ENCODE measurements at regions not wholly inside any gene's neighbourhood (a gene's known extent, or its start where the extent isn't known, plus 50 kb on each side); places are given as distances from the start of the nearest gene placed in this dataset.

GRCh38 chr1:58123051-58123450 lies 423.5 kb downstream of the OMA1 start:
- Histone ChIP-seq H3F3A (ENCODE audit: insufficient read depth) (no peaks in the 10 kb centered on the region), H3K79me2 (ENCODE audit: insufficient read depth, low read length) (no peaks in the 10 kb centered on the region), H3K9me3 (ENCODE audit: insufficient read depth, low read length) (no peaks in the 10 kb centered on the region), H4K20me1 (ENCODE audit: low read depth, low read length) (no peaks in the 10 kb centered on the region), H3K27me3 (ENCODE audit: low read length) (no peaks in the 10 kb centered on the region), H3K4me3 (ENCODE audit: insufficient read depth, low read length, poor library complexity, severe bottlenecking) (no peak overlapping the region), H3K36me3 (ENCODE audit: low read length) (no peaks in the 10 kb centered on the region), H3K27ac (ENCODE audit: low read depth, low read length) (no peak overlapping the region), H3K4me2 (ENCODE audit: low read depth, low read length, poor library complexity, severe bottlenecking) (no peak overlapping the region), H3K9me2 (replicated peaks; ENCODE audit: insufficient read depth, low read length) (no peaks in the 10 kb centered on the region), H3K9ac (ENCODE audit: low read length) (no peak overlapping the region), H2AFZ (ENCODE audit: low read depth, low read length, severe bottlenecking) (no peak overlapping the region)
- TF ChIP-seq CTCF (IDR thresholded peaks at IDR 0.05; ENCODE audit: insufficient read depth, low read length, poor library complexity, severe bottlenecking) (no peak), EZH2phosphoT487 (conservative IDR thresholded peaks at IDR 0.05; ENCODE audit: low read length) (no peak)

DNA sequence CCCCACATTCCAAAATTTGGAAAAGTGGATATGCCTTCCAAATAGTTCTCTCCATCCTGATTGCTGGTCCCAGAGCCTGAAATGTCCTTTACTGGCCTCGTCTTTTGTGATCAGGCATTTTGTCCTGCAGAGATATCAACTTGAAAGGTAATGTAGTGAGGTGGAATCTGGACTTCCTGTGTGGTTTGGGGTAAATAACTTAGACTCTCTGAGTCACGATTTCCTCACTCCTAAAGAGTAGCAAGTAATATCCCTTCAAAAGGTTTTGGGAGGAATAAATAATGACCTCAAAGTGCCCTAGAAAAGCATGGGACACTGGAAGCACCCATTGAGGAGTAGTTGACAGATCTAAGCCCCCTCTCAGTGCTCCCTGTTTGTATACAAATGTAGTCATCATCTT lies 426.6 kb downstream of the OMA1 start:
- no peaks in the 10 kb centered on the region for H3F3A ChIP-seq (ENCODE audit: insufficient read depth)
- no peak for TF ChIP-seq EZH2phosphoT487 (conservative IDR thresholded peaks at IDR 0.05; ENCODE audit: low read length)
- H4K20me1 ChIP-seq (ENCODE audit: low read depth, low read length), result no peaks in the 10 kb centered on the region
- H3K4me2 ChIP-seq (ENCODE audit: low read depth, low read length, poor library complexity, severe bottlenecking), result no peak overlapping the region
- no peaks in the 10 kb centered on the region for H3K36me3 ChIP-seq (ENCODE audit: low read length)
- H3K9ac ChIP-seq (ENCODE audit: low read length), result no peak overlapping the region
- H3K27ac ChIP-seq (ENCODE audit: low read depth, low read length), result no peak overlapping the region
- H3K4me3 ChIP-seq (ENCODE audit: insufficient read depth, low read length, poor library complexity, severe bottlenecking), result no peak overlapping the region
- H3K9me2 ChIP-seq (replicated peaks; ENCODE audit: insufficient read depth, low read length), result no peaks in the 10 kb centered on the region
- no peak overlapping the region for H2AFZ ChIP-seq (ENCODE audit: low read depth, low read length, severe bottlenecking)
- no peaks in the 10 kb centered on the region for H3K9me3 ChIP-seq (ENCODE audit: insufficient read depth, low read length)
- no peaks in the 10 kb centered on the region for H3K79me2 ChIP-seq (ENCODE audit: insufficient read depth, low read length)
- H3K27me3 ChIP-seq (ENCODE audit: low read length), result no peaks in the 10 kb centered on the region

DNA sequence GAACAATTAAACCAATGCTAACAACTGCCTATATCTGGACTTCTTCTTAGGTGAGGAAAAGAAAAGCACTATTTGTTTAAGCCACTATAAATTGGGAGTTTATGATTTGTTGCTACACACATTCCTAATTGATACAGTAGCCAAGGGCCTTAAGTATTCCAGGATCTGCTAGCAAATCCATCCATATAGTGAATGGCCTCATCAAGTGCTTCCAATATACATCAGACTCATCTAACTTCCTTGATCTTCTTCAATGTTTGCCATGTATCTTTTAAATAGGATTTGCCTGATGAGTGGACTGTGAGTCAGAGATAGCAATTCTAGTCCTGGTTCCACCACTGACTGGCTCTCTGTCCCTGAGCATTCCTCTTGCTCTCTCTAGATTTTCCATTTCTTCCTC lies 430.2 kb downstream of the OMA1 start:
- H3K79me2 ChIP-seq (ENCODE audit: insufficient read depth, low read length), result no peaks in the 10 kb centered on the region
- no peak for TF ChIP-seq EZH2phosphoT487 (conservative IDR thresholded peaks at IDR 0.05; ENCODE audit: low read length)
- H3K27ac ChIP-seq (ENCODE audit: low read depth, low read length), result no peak overlapping the region
- H3F3A ChIP-seq (ENCODE audit: insufficient read depth), result no peaks in the 10 kb centered on the region
- H3K9me3 ChIP-seq (ENCODE audit: insufficient read depth, low read length), result no peaks in the 10 kb centered on the region
- no peaks in the 10 kb centered on the region for H4K20me1 ChIP-seq (ENCODE audit: low read depth, low read length)
- no peak overlapping the region for H3K4me3 ChIP-seq (ENCODE audit: insufficient read depth, low read length, poor library complexity, severe bottlenecking)
- H3K9me2 ChIP-seq (replicated peaks; ENCODE audit: insufficient read depth, low read length), result no peaks in the 10 kb centered on the region
- H3K36me3 ChIP-seq (ENCODE audit: low read length), result no peaks in the 10 kb centered on the region
- H3K9ac ChIP-seq (ENCODE audit: low read length), result no peak overlapping the region
- H2AFZ ChIP-seq (ENCODE audit: low read depth, low read length, severe bottlenecking), result no peak overlapping the region
- no peaks in the 10 kb centered on the region for H3K27me3 ChIP-seq (ENCODE audit: low read length)
- no peak overlapping the region for H3K4me2 ChIP-seq (ENCODE audit: low read depth, low read length, poor library complexity, severe bottlenecking)

DNA sequence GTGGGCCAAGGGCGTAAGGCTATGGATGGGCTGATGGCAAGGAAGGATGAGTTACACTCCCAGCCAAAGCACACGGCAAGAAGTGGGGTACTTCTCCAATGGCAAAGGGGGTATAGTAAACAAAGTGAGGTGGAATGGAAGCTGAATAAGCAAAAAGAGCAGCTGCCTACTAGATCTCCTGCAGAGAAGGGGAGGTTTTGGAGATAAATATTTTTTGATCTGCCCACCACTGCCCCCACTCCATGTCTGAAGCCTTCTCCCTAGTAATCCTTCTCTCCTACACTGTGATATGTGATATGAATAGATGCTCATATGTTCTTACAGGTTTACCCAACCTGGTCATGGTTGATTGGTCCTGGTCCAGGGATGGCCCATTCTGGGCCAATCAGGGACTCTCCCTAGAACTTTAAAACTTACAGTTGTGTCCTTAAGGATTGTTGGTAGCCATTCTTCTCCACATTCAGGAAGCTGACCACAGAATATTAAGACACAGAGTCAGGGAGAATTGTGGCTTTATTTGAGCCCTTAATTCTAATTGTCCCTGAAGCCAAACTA lies 436.8 kb downstream of the OMA1 start:
- TF ChIP-seq EZH2phosphoT487 (conservative IDR thresholded peaks at IDR 0.05; ENCODE audit: low read length), result no peak
- H3K9me3 ChIP-seq (ENCODE audit: insufficient read depth, low read length), result no peaks in the 10 kb centered on the region
- peaks cover 3% of the 10 kb centered on the region; the same call in 1 of the 2 replicates for H3K27me3 ChIP-seq (ENCODE audit: low read length)
- no peak overlapping the region for H3K9ac ChIP-seq (ENCODE audit: low read length)
- H3K27ac ChIP-seq (ENCODE audit: low read depth, low read length), result no peak overlapping the region
- H4K20me1 ChIP-seq (ENCODE audit: low read depth, low read length), result no peaks in the 10 kb centered on the region
- no peaks in the 10 kb centered on the region for H3F3A ChIP-seq (ENCODE audit: insufficient read depth)
- H3K4me3 ChIP-seq (ENCODE audit: insufficient read depth, low read length, poor library complexity, severe bottlenecking), result no peak overlapping the region
- H3K4me2 ChIP-seq (ENCODE audit: low read depth, low read length, poor library complexity, severe bottlenecking), result no peak overlapping the region
- H3K79me2 ChIP-seq (ENCODE audit: insufficient read depth, low read length), result no peaks in the 10 kb centered on the region
- no peaks in the 10 kb centered on the region for H3K36me3 ChIP-seq (ENCODE audit: low read length)
- no peak overlapping the region for H2AFZ ChIP-seq (ENCODE audit: low read depth, low read length, severe bottlenecking)
- no peaks in the 10 kb centered on the region for H3K9me2 ChIP-seq (replicated peaks; ENCODE audit: insufficient read depth, low read length)

DNA sequence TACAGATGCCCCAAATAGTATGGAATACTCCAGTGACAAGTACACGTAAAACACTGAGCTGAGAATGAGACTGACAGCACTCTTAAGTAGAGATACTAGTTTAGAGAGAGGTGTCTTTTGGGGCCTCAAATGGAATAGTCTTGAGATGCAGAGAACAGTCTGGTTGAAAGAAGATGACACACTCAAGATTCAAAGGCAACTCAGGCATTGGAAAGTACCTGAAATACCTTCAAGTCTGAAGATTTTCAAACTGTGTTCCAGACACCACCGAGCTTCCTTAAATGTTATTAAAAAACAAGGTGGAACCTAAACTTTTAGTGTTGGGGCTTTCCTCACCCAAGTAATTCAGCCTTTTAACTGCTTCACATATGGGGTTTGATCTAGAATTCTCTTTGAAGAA lies 437.7 kb downstream of the OMA1 start:
- H3K9me3 ChIP-seq (ENCODE audit: insufficient read depth, low read length), result no peaks in the 10 kb centered on the region
- no peaks in the 10 kb centered on the region for H3K9me2 ChIP-seq (replicated peaks; ENCODE audit: insufficient read depth, low read length)
- H3F3A ChIP-seq (ENCODE audit: insufficient read depth), result no peaks in the 10 kb centered on the region
- H3K27ac ChIP-seq (ENCODE audit: low read depth, low read length), result no peak overlapping the region
- no peak overlapping the region for H3K4me3 ChIP-seq (ENCODE audit: insufficient read depth, low read length, poor library complexity, severe bottlenecking)
- H3K4me2 ChIP-seq (ENCODE audit: low read depth, low read length, poor library complexity, severe bottlenecking), result no peak overlapping the region
- no peak overlapping the region for H3K9ac ChIP-seq (ENCODE audit: low read length)
- peaks cover 3% of the 10 kb centered on the region; the same call in 1 of the 2 replicates for H3K27me3 ChIP-seq (ENCODE audit: low read length)
- no peaks in the 10 kb centered on the region for H3K79me2 ChIP-seq (ENCODE audit: insufficient read depth, low read length)
- no peaks in the 10 kb centered on the region for H3K36me3 ChIP-seq (ENCODE audit: low read length)
- no peak overlapping the region for H2AFZ ChIP-seq (ENCODE audit: low read depth, low read length, severe bottlenecking)
- H4K20me1 ChIP-seq (ENCODE audit: low read depth, low read length), result no peaks in the 10 kb centered on the region
- TF ChIP-seq EZH2phosphoT487 (conservative IDR thresholded peaks at IDR 0.05; ENCODE audit: low read length) (no peak), CTCF (IDR thresholded peaks at IDR 0.05; ENCODE audit: insufficient read depth, low read length, poor library complexity, severe bottlenecking) (no peak)
